SK-N-SH treated with all-trans-retinoic acid at 6 μM for 48 hours (cell line): ENCODE measurements at regions not wholly inside any gene's neighbourhood (a gene's known extent, or its start where the extent isn't known, plus 50 kb on each side); places are given as distances from the start of the nearest gene placed in this dataset.

ENCODE experiments used
- ARNTL ChIP-seq: fragments of 450-650 bp; formaldehyde crosslinking; IDR thresholded peaks from 2 replicates; pipeline ENCODE4 v1.5.0; 2020; ENCODE audit warnings: low read depth, mild to moderate bottlenecking, moderate library complexity, borderline replicate concordance
- PPARA ChIP-seq: fragments of 250-450 bp; sonication (Bioruptor Pico); IDR thresholded peaks from 2 replicates; pipeline ENCODE4 v1.5.0; 2020; ENCODE audit warnings: mild to moderate bottlenecking, borderline replicate concordance
- ZC3H10 ChIP-seq: fragments of 250-450 bp; sonication (Bioruptor Pico); IDR thresholded peaks from 2 replicates; pipeline ENCODE4 v1.5.1; 2021; ENCODE audit warnings: mild to moderate bottlenecking, moderate library complexity

- TF ChIP-seq ZC3H10 (CRISPR knock-in tag) = no peak
- no peak for TF ChIP-seq ARNTL (CRISPR knock-in tag)
- no peak for TF ChIP-seq PPARA (CRISPR knock-in tag)
Observed at GRCh38 chr13:79185580-79185979, 220.5 kb downstream of the RBM26 start.
